ENCODE measurements at regions not wholly inside any gene's neighbourhood (a gene's known extent, or its start where the extent isn't known, plus 50 kb on each side); places are given as distances from the start of the nearest gene placed in this dataset.
"Not testable (repeated sequence)": the region's sequence is repeated elsewhere in the genome, so short reads cannot be mapped to it uniquely, and the experiment has no call there.

DNA sequence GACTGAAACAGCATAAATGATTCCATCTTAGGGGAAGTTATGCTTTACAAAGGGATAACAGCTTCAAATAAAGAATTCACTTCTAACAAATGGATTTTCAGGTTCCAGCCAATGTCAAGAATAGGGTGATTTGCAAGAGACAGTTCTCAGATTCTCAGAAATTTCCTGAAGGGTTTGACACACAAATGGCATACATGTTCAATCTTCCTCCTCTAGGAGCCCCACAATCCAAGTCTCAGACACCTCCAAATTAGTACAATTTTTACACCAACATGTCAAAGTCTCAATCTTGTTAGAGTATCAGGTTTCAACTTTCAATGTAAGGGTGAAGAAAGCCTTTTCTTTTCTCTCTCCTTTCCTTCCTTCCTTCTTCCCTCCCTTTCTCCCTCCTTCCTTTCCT, 996.6 kb downstream of the TLE1 start:
- no peak for DNase-seq

DNA sequence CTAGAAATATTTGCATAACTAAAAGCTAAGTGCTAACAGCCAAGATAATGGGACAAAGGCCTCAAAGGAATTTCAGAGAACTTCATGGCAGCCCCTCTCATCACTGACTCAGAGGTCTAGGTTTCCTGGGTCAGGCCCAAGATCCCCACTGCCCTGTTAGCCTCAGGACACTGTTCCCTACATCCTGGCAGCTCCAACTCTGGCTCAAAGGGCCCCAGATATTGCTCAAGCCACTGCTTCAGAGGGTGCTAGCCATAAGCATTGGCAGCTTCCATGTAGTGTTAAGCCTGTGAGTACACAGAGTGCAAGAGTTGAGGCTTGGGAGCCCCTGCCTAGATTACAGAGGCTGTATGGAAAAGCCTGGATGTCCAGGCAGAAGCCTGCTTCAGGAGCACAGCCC, 998.1 kb downstream of the TLE1 start:
- DNase-seq: no peak

DNA sequence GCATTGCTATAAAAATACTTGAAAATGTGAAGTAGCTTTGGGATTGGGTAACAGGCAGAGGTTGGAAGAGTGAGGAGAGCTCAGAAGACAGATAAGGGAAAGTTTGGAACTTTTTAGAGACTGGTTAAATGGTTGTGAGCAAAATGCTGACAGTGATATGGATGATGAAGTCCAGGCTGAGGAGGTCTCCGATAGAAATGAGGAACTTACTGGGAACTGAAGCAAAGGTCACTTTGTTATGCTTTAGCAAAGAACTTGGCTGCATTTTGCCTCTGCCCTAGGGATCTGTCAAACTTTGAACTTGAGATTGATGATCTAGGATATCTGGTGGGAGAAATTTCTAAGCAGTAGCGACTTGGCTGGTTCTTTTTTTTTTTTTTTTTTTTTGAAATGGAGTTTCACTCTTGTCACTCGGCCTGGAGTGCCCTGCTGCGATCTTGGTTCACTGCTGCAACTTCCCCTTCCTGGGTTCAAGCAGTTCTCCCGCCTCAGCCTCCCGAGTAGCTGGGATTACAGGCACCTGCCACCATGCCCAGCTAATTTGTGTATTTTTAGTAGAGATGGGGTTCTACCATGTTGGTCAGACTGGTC, 998.9 kb downstream of the TLE1 start:
- no peak for DNase-seq

DNA sequence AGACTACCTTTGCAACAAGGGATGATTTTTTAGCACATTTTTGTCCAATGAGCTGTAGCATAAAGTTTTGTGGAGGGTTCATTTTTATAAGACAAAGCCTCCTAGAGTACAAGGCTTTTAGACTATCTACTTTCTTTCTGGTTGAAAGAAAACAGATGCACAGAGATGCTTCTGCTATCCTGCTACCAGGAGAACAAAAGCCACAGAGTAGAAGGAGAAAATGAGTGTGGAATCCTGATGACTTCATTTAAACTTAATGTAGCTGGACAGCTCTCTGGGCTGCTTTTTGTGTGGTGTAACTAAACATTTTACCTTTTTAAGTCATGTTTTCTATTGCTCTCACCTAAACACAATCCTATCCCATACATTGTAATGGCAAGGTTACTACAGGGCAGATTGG, 1009.4 kb downstream of the TLE1 start:
- DNase-seq: no peak

DNA sequence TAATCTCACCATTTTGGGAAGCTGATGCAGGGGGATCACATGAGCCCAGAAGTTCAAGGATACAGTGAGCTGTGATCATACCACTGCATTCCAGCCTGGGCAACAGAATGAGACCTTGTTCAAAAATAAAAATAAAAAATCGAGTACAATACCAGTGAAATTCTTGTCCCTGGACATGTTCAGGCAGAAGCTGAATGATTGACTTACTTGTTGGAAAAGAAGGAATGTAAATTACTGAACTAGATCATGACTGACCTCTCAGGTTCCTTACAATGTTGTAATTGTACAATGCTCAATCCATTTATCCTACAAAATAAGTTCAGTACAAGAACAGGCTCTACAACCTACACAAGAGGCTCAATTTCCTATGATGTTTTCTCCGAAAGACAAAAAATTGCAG, 1010.4 kb downstream of the TLE1 start:
- no peak for DNase-seq

DNA sequence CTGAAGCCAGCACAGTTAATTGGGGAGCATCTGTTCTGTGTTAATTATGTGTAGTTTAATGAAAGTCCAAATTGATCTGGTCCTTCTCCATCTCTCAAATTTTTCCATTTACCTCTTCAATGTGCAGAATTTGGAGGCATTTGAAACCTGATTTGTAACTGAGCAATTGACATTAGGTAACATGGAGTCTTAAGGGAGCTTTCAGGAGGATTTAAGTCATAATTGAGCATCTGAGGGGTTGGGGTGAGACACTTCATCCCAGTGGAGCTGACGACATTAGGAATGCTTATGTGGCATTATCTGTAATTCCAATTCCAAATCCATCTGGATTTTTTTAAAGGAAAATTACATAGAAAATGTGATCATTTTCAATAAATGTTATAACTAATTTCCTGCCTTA, 1015.9 kb downstream of the TLE1 start:
- DNase-seq: no peak

DNA sequence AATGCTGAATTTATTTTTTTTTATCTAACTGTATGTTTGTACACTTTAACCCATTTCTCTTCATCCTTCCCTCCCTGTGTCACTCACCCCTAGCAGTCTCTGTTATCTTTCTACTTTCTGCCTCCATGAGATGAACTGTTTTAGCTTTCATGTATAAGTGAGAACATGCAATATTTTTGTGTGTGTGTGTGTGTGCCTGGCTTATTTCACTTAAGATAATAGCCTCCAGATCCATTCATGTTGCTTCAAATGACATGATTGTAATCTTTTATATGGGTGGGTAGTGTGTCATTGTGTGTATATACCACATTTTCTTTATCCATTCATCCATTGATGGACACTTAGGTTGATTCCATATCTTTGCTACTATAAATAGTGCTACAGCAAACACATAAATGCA, 1023.9 kb downstream of the TLE1 start:
- no peak for DNase-seq

DNA sequence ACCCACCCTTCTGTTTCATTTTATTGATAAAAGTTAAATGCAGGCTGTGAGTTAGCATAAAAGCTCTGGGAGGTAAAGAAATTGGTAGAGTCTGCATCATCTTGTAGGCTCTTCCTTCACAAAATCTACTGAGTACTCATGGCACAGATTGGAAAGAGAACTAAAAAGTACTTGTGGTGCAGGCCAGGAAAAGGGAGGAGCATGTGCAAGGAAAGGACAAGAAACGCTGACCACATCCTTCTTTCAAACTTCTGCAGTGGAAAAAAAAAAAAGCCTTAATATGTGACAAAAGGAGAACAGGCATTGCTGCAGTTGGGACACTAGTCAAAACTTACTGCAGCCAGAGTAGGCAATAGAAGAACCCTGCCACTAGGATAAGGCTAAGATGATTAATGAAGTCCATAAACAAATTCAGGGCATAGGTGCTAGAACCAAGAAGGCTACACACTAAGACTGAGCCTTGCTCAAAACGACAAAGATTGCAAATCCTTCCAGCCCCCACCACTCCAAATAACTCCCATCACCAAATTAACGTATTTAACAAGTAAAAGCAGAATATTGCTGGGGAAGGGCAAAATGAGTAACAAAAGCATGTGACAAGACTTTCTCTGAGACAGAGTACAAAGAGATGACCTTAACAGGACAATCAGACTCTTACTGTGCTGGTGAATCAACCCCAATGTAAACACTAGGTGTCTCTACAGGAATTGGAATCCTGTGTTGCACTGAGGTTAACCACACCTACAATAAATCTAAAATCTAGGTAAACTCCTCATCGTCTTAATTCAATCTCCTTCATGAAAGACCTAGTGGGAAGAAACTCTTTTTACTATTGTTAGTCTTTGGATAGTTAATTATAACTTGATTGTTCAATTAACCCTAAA, 1024.8 kb downstream of the TLE1 start:
- peak; percentile 0 to 5 for DNase-seq

DNA sequence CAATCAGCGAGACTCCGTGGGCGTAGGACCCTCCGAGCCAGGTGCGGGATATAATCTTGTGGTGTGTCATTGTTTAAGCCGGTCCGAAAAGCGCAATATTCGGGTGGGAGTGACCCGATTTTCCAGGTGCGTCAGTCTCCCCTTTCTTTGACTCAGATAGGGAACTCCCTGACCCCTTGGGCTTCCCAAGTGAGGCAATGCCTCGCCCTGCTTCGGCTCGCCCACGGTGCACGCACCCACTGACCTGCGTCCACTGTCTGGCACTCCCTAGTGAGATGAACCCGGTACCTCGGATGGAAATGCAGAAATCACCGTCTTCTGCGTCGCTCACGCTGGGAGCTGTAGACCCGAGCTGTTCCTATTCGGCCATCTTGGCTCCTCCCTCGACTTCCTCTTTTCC, 1029.6 kb downstream of the TLE1 start:
- not testable (repeated sequence) for DNase-seq

DNA sequence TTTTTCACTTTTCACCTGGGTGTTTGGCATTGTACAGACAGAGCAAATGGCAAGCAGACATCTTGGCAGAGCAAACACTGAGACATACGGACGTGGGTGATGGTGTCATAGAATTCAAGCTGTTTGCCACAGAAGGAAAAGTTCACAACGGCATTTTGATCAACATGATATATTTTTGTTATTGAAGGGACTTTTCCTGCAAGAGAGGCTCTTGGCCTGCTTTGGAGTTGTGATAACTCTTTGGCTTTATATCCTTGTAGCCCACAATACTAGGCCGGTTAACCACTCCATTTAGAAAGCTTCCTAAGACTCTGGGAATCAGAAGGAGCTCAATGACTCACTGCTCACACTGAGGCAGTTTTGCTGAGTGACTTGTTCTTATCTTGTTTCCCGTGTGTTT, 1038.3 kb downstream of the TLE1 start:
- no peak for DNase-seq

DNA sequence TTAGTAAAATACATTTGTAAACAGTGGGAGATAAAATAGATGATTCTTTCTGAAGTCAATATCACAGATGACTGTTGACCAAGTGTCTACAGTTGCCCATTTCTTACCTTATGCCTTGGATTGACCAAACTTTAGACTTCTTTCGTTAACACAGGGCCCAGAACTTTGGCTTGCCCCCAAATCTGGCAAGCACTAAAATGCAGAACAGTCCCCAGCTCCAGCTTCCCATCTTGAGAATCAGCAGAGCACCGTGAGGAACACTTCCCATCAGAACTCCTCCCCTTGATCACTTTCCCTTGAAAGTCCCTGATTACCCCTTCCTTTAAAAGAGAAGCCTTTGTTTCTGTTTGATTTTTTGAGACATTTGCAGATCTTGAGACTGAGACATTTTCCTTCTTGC, 1039.9 kb downstream of the TLE1 start:
- DNase-seq: no peak

DNA sequence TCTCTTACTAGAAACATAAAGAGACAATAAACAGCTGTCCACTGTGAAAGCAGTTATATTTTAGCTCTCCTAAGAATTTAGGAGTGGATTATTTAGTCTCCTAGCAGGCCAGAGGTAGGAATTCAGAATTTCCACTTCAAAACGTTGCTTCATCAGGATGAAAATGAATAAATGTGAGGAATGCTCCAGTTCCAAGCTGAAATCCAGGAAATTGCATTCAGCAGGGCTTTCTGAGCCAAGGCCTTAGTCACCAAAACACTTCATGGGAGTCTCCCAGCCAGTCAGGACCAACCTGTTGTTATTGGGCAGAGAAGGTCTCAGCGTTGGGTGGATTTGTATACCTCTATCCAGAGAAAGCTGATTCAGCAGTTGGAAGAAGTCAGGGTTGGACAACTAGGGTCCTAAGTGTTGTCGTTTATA, 1040.3 kb downstream of the TLE1 start:
- DNase-seq: no peak

DNA sequence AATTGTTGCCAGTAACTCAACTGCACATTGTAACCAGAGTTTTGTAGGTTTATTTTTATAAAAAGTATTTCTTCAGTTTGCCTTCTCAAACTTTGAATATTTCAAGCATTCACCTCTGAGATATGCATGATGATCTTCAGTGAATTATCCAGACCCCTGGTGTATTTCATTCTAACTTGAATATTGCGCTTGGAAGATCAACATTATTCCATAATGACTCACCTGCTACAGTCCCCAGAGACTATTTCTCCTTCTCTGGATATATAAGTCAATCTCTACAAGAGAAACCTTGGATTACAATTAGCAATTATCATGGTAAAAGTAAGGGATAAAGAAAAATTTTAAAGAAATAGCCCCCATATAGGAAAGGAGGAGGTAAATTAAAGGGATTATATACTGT, 1041.0 kb downstream of the TLE1 start:
- DNase-seq: no peak

DNA sequence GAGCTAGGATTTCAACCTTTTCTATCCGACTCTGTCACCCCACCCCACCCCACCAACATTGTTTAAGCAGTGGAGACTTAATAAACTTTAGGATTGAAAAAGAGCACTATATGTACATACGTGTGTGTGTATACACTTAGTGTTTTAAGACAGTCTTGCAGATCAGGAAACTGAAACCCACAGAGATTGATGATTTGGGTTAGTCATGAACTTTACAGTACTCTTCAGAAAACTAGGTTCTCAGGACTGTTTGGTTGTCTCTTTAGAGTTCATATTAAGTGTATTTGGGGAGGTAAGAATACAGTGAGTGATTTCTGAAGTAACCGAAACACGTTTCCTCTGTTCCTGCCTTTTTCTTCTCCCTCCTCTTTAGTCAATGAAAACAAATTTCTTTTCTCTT, 1043.1 kb downstream of the TLE1 start:
- DNase-seq: no peak

DNA sequence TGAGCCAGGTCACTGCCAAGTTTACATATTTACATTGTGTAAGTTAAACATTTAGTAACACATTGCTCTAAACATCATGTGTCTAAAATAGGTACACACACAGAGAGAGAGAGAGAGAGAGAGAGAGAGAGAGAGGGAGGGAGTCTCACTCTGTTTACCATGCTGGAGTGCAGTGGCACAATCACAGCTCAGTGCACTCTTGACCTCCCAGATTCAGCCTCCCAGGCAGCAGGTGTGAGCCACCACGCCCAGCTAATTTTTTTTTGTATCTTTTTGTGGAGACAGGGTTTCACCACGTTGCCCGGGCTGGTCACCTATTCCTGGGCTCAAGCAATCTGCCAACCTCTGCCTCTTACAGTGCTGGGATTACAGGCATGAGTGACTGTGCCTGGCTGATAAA, 1045.3 kb downstream of the TLE1 start:
- no peak for DNase-seq

DNA sequence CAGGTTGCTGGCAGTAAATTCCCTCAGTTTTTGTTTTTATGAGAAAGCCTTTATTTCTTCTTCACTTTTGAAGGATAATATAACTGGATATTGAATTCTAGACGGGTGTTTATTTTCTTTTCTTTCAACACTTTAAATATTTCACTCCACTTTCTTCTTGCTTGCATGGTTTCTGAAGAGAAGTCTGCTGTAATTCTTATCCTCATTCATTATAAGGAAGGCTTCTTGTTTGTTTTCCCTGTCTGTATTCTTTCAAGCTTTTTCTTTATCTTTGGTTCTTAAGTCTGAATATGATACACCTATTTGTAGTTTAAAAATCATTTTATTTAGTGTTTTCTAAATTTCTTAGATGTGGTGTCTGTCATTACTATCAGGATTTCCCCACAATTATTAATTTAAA, 1054.3 kb downstream of the TLE1 start:
- no peak for DNase-seq

DNA sequence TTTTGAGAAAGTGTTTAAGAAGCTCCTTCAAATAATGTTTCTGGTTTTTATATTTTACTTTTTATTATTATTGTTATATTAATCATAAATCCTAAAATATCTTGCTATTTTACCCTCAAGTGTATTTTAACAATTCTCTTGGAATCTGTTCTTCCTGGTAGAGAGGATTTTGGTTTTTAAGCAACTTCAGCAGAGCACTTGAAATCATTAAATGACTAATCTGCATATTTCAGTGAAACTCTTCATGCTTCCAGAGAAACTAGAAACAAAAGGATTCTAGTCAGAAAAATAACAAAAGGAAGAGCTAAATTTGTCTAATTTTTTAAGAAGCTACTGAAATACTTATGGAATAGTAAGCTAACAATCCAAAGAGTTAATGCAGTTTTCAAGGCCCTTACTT, 1057.3 kb downstream of the TLE1 start:
- no peak for DNase-seq

DNA sequence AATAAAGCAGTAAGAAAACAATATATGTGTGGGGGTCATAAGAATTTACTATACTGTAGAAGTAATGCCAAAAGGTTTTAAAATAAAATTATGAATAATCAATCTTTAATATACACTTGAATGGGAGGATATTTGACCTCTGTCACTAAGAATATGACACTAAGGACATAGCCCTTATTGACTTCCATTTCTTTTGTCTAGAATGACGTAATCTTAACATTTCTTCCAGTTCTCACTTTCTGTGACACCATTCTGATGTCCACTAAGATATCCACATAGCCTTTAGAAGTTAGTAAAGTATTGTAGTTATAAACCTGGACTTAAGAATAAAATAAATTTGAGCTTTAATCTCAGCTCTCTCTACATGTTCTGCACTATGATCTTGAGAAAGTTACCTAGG, 1050.7 kb downstream of the TLE4 start:
- DNase-seq: no peak

DNA sequence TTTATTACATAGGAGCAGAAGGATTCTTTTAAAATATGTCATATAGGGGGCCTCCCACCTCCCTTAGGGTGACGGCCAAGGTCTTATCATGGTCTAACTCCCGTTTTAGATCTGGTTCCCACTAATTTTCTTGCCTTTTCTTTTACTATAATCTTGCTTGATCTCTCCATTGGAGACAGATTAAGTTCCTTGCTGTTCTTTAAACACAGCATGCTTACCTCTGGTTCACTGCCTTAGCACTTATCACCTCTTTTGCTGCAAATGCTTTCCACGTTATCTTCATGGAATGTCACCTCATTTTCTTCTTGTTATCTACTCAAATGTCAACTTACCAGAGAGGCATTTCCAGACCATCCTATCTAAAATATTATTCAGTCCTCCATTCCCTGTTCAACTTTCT, 1047.6 kb downstream of the TLE4 start:
- DNase-seq: no peak

DNA sequence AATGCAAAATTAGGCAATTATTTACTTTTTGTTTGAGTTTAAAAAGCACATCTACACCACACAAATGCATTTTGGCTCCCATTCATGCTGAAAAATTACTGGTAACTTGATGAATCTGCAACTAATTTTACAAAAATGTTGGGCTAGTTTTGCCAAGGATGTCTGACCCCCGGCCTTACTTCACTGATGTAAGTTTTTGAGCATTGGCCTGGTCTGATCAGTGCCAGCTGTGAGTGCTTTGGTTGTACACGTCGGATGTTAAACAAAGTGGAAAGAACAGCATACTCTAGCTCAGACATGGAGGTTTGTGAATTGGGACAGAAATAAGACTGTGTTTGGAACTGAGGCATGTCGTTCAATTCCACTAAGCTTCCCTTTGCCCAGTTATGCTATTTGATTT, 1044.2 kb downstream of the TLE4 start:
- DNase-seq: no peak

DNA sequence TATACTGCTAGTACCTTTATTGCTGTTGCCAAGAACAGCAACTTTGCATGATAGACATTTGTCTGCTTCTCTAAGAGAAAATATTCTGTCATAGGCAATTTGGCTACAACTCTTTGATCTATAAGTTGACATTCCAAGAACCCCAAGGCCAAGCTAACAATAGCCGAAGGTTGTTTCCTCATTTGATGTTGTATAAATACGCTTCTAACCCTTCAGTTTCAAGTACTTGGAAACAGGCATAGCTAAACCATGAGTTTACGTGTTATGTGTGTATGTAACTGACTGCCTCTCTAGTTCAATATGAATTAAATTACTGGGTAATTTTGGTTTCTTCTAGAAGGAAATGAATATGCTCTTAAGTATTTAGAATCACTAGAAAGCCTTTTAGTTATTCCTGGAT, 1034.0 kb downstream of the TLE4 start:
- DNase-seq: no peak

DNA sequence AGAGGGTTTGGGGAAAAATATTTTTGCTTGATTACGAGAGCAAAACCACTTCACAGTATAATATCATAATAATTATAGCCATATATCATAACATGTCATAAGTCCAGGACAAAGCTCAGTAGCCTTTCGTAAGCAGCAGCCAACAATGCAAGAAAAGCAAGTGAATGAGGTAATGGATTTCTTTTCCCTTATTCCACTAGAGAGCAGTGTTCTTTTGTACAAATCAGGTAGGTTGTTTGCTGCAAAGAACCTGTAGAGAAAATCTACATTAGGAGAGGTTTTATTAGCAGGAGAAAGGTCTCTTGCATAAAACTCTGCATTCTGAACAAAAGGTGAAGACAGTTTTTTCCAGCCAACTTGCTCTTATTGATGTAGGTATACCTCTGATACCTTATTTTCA, 1033.4 kb downstream of the TLE4 start:
- no peak for DNase-seq

DNA sequence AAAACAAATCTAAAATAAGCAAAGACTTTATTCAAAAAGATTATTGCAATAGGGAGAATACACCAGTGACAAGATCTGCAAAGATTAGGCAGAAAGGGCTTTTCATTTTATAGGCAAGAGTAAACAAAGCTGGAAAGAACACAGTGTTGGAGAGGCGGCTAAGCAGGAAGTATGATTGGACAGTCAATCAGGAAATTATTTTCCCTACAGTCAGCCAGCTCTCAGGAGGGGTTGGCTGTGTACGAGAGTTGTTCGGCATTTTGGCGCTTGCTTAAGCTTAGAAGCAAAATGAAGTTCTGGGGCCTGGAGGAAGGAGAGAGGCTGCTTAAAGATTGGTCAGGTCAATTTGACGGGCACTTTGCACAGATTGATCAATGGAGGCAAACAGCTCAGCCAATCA, 1030.5 kb downstream of the TLE4 start:
- no peak for DNase-seq

DNA sequence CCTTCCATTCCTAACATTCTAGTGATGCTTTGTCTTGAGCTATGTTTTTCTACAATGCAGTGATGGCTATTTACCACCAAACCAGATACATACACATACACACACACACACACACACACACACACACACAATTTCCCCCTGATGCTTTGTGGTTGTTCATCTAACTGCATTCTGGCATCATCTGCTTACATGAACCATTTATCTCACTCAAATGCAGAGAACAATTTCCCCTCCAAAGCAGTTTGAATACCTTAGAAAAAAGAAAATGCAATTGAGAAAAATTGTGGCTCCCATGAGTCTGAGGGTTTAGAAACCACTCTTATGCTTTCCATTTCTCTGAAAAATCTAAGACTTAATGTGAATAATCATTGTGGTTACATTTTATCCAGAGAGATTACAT, 1024.8 kb downstream of the TLE4 start:
- DNase-seq: no peak

DNA sequence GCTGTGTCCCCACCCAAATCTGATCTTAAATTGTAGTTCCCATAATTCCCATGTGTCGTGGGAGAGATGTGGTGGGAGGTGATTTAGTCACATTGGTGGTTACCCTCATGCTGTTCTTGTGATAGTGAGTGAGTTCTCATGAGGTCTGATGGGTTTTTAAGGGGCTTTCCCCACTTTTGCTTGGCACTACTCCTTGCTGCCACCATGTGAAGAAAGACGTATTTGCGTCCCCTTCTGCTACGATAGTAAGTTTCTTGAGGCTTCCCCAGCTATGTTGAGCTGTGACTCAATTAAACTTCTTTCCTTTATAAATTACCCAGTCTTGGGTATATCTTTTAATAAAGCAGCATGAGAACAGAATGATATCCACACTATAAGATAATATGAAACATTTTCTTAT, 1023.4 kb downstream of the TLE4 start:
- DNase-seq: no peak
